Heart right ventricle (tissue), 16 donors: ENCODE measurements at regions not wholly inside any gene's neighbourhood (a gene's known extent, or its start where the extent isn't known, plus 50 kb on each side); places are given as distances from the start of the nearest gene placed in this dataset.
A peak's percentile ranks its signal among the peaks of the same experiment; 100 is the strongest.

Experiments used
- ATAC-seq, 8 donors: fragments of 200-7000 bp; cut with Tn5 transposase; one replicate each; pipeline ENCODE4 v1.9.1; 2020; ENCODE audit warnings: mild to moderate bottlenecking in 8 of 8, moderate library complexity in 8 of 8, moderate number of reproducible peaks in 1 of 8
- DNase-seq, 2 donors: peaks; one replicate each; pipeline ENCODE4 v3.0.0-alpha.2; 2020
- H3K27ac ChIP-seq, 10 donors: fragments of 200-600 bp; sonication (generic) in 2 of 10; one replicate each; pipeline versions ENCODE4 v1.5.0 to v1.8.0; 2020 to 2022; ENCODE audit warnings: mild to moderate bottlenecking in 3 of 10
- H3K27me3 ChIP-seq, 7 donors: fragments of 200-600 bp; one replicate each; pipeline ENCODE4 v1.8.0; 2021 to 2022; ENCODE audit warnings: mild to moderate bottlenecking in 2 of 7
- H3K36me3 ChIP-seq, 9 donors: fragments of 200-600 bp; sonication (generic) in 1 of 9; one replicate each; pipeline versions ENCODE4 v1.5.0 to v1.8.0; 2020 to 2022; ENCODE audit warnings: mild to moderate bottlenecking in 2 of 9
- H3K4me1 ChIP-seq, 9 donors: fragments of 200-600 bp; sonication (generic) in 1 of 9; one replicate each; pipeline versions ENCODE4 v1.5.0 to v1.8.0; 2020 to 2022; ENCODE audit warnings: mild to moderate bottlenecking in 4 of 9
- H3K4me3 ChIP-seq, 10 donors: fragments of 200-600 bp; sonication (generic) in 2 of 10; one replicate each; pipeline versions ENCODE4 v1.5.0 to v1.8.0; 2020 to 2022; ENCODE audit warnings: mild to moderate bottlenecking in 7 of 10, moderate library complexity in 2 of 10
- H3K9me3 ChIP-seq, 11 donors: fragments of 200-600 bp in 10 of 11; sonication (generic) in 2 of 11; one replicate each; pipeline versions ENCODE4 v1.5.0 to v1.8.0; 2013 to 2022; ENCODE audit warnings: mild to moderate bottlenecking in 2 of 11, control low read depth in 1 of 11, moderate library complexity in 1 of 11
- WGBS, 2 donors: extraction: QIAGEN DNeasy Blood & Tissue Kit; methylation state at CpG; one replicate each; pipeline ENCODE4 v1.1.7; 2013; ENCODE audit warnings: inconsistent platforms in 1 of 2; 5-methylcytosine and 5-hydroxymethylcytosine counted together
- intact Hi-C, 10 donors: fragments of 100-400 bp; cut with DNase I; formaldehyde crosslinking; loops; one replicate each; pipeline versions ENCODE4 v1.11.1 to v1.14.2; 2022
- TF ChIP-seq, protein P1 (sequence below), 9 donors: fragments of 200-600 bp; sonication (generic) in 2 of 9; IDR thresholded peaks; one replicate each; pipeline versions ENCODE4 v1.5.0 to v1.8.0; 2021 to 2022; ENCODE audit warnings: antibody characterized with exemption in 9 of 9, mild to moderate bottlenecking in 5 of 9, moderate library complexity in 1 of 9
- donor health status: Arrhythmogenic right ventricular cardiomyopathy.
- donor health status: ischemic (EF 13 %, LVEDD 7.1; RV severe dilation, severe dysfunction).
- donor health status: healthy with polysubstance abuse.
- donor health status: DM: no; HTN: yes; CAD: no.
- donor health status: DM: no; HTN: no; CAD: no.
- donor health status: ischemic (EF 25% LVEDD 6.9; RV normal size, moderate dysfunction).
- donor health status: ischemic (EF 25% LVEDD 5.7; RV mildly dilated, moderate dysfunction).
- donor health status: healthy.
- donor health status: DM: yes; HTN: yes; CAD: no.
- donor health status: Ischemic cardiomyopathy.
- donor health status: ischemic (EF 35%, LVEDD 5.7; RV mildly dilated, moderate dysfunction).
- donor health status: nonischemic (EF 11% LVEDD 7.7; RV severe dilation, severe dysfunction).
- donor health status: DM: yes; HTN: yes; CAD: no.
- donor health status: PGD.
- donor health status: ischemic (EF 29% LVEDD 5.4; RV normal size, mild dysfunction).
- donor health status: nonischemic (EF 23%, LVEDD 6.1; RV moderate dilation, normal function).

DNA sequence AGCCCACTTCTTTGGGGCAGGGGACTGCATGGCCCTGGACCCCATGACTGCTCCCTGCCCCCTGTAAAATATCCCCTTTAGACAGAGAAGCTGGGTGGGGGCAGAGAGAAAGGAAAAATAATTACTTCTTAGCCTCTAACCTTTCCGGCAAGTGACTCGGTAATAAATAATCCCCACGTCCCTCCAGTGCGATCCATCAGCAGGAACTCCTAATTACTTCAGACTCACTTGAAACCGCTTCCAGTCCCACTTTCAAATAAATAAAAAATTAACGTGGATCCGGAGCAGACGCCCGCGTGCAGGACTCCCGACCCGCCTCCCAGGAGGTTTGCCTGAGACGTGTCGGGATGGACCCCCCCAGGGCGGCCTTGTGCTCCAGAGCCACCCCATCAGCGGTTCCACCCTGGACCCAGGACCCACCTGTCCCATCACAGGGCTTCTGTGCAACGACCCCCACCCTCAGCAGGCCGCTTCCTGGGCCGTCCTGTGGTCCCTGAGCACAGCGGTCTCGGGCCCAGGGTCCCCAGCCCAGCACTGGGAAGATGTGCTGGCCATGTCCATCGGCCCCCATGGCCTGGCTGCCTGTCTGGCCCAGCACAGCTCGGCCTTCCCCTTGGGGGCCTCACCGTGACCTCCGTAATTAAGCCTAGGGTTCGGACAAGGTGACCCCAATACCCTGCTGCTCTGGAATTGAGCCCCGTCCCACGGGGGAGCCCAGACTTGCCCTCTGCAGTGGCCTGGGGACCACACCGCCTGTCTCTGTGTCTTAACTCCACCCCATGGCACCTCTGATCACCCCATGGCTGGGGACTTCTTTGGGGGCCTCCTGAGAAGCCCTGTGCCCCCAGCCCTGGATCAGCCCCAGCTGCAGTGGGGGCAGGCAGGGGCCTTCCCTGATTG is 108.0 kb downstream of the UNCX start:
- DNase-seq (no peak), ATAC-seq (no peak)
- Histone ChIP-seq H3K9me3 (peaks cover 0 to 27% (median 12%) of the 10 kb centered on the region in 11 donors), H3K4me1 (no peaks in the 10 kb centered on the region), H3K27me3 (peaks cover 0 to 58% (median 12%) of the 10 kb centered on the region in 7 donors), H3K27ac (no peak overlapping the region), H3K4me3 (no peak overlapping the region), H3K36me3 (no peaks in the 10 kb centered on the region)
- TF ChIP-seq, protein P1, sequence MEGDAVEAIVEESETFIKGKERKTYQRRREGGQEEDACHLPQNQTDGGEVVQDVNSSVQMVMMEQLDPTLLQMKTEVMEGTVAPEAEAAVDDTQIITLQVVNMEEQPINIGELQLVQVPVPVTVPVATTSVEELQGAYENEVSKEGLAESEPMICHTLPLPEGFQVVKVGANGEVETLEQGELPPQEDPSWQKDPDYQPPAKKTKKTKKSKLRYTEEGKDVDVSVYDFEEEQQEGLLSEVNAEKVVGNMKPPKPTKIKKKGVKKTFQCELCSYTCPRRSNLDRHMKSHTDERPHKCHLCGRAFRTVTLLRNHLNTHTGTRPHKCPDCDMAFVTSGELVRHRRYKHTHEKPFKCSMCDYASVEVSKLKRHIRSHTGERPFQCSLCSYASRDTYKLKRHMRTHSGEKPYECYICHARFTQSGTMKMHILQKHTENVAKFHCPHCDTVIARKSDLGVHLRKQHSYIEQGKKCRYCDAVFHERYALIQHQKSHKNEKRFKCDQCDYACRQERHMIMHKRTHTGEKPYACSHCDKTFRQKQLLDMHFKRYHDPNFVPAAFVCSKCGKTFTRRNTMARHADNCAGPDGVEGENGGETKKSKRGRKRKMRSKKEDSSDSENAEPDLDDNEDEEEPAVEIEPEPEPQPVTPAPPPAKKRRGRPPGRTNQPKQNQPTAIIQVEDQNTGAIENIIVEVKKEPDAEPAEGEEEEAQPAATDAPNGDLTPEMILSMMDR (IDR thresholded peaks at IDR 0.05), result no peak
- 80 to 84% methylated on average over 29 of the region's 29 CpGs for WGBS, 2 donors
- intact Hi-C loops, result no loop called here

DNA sequence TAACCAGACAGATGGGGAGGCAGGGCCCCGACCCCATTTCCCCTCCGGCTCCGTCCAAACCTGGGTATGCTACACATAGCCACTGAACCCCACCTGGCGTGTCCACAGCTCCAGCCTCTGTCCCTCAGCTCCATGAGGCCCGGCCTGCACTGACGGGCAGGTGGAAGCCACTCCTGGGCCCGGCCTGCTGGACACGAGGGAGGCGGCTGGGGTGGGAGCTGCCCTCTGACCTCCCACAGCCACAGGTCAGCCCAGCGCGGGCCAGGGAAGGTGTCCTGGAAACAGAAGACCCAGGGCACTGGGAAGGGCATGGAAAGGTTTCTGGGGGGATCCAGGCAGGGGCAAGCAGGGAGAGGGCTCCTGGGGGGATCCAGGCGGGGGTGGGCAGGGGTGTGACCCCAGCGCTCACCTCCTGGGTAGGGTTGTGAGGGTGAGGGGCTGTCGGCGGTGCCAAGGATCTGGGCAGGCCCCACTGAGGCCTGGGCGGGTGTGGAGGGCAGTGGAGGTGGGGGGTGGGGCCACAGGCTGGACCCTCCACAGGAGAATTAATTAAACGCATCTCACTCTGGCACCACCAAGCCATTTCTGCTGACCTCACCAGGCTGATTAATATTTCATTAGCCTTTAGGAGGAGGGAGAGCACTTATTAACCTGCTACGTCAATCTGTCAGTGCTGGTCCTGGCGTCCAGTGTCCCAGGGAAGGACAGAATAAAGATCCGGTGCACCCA is 108.9 kb downstream of the UNCX start:
- TF ChIP-seq, protein P1 (IDR thresholded peaks at IDR 0.05), result no peak
- Histone ChIP-seq H3K4me1 (no peaks in the 10 kb centered on the region), H3K27me3 (peaks cover 0 to 63% (median 21%) of the 10 kb centered on the region in 7 donors), H3K4me3 (no peak overlapping the region), H3K36me3 (no peaks in the 10 kb centered on the region), H3K9me3 (peaks cover 0 to 19% (median 4%) of the 10 kb centered on the region in 11 donors), H3K27ac (no peak overlapping the region)
- intact Hi-C loops, result no loop called here
- ATAC-seq (peak in 1 of 8 donors; percentile 29), DNase-seq (no peak)
- WGBS, 2 donors, result 72 to 76% methylated on average over 20 of the region's 20 CpGs

DNA sequence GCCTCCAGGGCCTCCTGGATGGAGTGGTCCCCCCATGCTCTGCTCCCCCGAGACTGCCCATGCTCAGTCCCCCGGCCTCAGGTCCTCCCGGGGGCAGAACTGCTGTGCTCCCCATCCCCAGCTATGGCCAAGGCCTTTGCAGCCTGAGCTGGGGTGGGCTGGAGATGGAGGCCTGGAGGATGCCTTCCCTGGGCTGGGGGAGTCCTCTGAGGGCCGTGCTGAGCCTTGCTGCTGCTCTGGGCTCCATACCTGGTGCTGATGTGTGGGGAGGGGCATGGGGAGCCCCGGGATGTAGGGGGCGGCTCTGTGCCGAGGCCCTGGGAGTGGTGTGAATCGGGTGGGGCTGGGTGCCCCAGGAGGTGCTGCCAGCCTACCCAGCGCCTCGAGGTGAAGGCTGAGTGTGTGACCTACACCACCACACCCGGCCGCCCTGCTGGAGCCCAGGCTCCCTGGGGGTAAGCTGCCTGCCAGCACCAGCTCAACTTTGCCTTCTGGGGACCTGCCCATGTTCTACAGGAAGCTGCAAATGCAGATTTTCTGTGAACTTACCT is 109.5 kb downstream of the UNCX start:
- TF ChIP-seq, protein P1 (IDR thresholded peaks at IDR 0.05), result no peak
- intact Hi-C loops, result no loop called here
- Histone ChIP-seq H3K4me1 (no peaks in the 10 kb centered on the region), H3K27me3 (peaks cover 0 to 70% (median 27%) of the 10 kb centered on the region in 7 donors), H3K4me3 (no peak overlapping the region), H3K27ac (no peak overlapping the region), H3K36me3 (no peaks in the 10 kb centered on the region), H3K9me3 (peaks cover 0 to 12% (median 0%) of the 10 kb centered on the region in 11 donors)
- no peak for ATAC-seq
- DNase-seq, result no peak
- WGBS, 2 donors, result 81 to 82% methylated on average over 12 of the region's 12 CpGs

DNA sequence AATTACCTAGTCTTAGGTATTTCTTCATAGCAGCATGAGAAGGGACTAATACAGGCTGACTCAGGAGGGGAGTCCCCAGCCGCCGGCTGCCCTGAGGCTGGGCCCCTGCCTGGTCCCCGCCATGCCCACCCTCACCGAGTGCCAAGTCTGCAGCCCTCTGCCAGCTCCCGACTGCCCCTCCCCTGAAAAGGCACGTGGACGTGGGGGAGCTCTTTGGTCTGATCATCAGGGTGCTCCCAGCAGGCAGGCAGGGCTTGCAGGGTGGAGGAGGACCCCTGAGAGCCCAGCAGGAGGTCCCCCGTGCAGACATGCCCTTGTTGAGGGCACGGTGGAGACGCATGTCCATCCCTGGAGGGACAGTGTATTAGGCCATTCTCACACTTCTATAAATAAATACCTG is 110.9 kb downstream of the UNCX start:
- WGBS, 2 donors, result 67 to 77% methylated on average over 10 of the region's 10 CpGs
- DNase-seq, result no peak
- Histone ChIP-seq H3K27ac (no peak overlapping the region), H3K4me3 (no peak overlapping the region), H3K4me1 (no peaks in the 10 kb centered on the region), H3K27me3 (peaks cover 0 to 80% (median 40%) of the 10 kb centered on the region in 7 donors), H3K9me3 (peaks cover 0 to 4% (median 0%) of the 10 kb centered on the region in 11 donors), H3K36me3 (no peaks in the 10 kb centered on the region)
- intact Hi-C loops, result no loop called here
- TF ChIP-seq, protein P1 (IDR thresholded peaks at IDR 0.05), result no peak
- no peak for ATAC-seq
